CD4-positive, alpha-beta T cell treated with Interleukin-10 for 1 hour (primary cell): ENCODE measurements at regions not wholly inside any gene's neighbourhood (a gene's known extent, or its start where the extent isn't known, plus 50 kb on each side); places are given as distances from the start of the nearest gene placed in this dataset.
"Not testable (repeated sequence)": the region's sequence is repeated elsewhere in the genome, so short reads cannot be mapped to it uniquely, and the experiment has no call there.

Source experiments
- DNase-seq: peaks from one replicate; pipeline ENCODE4 v3.0.0-alpha.2; 2020

DNA sequence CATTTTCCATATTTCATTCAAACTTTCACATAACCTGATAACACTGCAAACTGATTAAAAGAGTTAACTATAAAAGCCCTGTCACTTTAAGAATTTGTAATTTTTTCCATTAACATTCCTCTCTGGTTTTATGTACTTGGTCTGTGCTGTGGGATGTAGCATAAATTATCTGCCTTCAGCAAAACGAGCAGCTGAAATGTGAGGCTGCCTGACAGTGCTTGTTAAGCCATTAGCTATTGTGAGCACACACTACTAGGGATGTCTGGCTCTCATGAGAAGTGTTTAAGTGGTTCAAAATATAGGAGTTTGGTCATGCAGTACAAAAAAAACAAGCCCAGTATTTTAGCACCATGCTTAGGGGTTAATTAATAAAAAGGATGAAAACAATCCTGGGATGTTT, 63.0 kb downstream of the HOXA1 start:
- no peak for DNase-seq

DNA sequence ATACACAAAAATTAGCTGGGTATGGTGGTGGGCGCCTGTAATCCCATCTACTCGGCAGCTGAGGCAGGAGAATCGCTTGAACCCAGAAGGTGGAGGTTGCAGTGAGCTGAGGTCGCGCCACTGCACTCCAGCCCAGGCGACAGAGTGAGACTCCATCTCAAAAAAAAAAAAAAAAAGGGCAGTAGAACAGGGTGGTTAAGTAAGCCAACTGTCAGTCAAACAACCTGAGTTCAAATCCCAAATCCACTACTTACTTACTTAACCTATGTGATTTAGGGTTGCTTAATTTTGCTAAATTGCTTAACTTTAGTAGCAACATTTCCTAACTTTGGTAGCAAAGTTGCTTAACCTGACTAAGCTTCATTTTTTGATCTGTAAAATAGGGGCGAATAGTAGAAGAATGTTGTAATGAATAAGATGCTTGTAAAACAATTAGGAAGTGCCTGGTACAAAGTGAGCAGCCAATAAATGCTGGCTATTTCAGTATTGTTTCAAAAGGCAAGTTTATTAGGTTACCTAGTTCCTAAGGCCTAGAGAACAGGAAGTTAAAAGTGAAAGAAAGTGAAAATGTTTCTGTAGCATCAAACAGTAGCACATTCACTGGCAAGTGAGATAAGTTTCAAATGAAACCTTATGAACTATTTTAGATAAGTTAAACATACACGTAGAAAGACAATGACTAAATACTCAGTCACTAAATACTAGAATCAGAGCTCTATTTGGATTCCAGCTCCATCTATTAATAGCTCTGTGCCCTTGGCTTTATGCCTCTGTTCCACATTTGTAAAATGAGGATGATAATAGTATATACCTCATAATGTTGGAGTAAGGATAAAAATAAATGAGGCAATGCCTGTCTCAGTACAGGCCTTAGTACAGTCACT, 64.3 kb downstream of the HOXA1 start:
- peak; percentile 17 for DNase-seq

DNA sequence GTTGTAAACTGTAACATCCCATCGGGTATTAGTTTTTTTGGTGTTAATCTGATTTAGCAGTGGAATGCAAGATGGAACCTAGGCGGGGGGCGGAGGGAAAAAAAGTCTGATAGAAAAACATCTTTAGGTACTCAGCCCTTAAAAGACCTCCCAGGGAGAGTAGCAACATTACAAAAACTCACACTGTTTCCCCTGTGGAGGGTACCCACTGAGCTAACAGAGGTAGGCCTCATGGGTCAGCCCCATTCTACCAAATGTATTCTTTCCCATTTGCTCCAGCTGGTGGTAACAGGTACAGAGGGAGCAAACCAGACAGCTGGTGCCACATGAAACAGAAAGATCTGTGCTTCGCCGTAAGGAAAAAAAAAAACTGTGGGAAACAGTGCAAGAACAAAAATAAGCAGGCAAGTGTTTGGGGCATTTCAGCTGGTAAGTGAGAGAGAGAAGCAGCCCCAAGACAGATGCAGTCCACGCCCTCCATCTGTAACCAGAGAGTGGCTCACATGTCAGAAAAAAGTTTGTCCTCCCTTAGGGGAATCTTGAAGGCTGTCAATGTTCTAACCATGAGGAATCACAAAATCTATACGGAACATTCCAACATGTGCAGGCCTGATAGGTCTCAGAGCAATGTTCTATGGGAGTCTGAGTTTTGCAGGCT, 65.3 kb downstream of the HOXA1 start:
- no peak for DNase-seq

DNA sequence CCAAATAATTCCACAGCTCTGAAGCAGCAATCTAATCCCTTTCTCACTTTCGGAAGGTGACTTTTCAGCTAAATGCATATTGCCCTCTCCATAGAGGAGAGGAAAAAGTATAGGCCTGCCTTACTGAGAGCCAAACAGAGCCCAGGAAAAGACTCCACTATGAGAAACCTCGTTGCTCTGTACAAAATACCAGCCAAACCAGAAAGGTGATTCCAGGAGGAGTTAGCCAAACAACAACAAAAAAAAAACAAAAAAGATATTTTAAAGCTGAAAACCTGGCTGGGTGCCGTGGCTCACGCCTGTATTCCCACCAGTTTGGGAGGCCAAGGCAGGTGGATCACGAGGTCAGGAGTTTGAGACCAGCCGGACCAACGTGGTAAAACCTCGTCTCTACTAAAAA, 70.5 kb downstream of the HOXA1 start:
- no peak for DNase-seq

DNA sequence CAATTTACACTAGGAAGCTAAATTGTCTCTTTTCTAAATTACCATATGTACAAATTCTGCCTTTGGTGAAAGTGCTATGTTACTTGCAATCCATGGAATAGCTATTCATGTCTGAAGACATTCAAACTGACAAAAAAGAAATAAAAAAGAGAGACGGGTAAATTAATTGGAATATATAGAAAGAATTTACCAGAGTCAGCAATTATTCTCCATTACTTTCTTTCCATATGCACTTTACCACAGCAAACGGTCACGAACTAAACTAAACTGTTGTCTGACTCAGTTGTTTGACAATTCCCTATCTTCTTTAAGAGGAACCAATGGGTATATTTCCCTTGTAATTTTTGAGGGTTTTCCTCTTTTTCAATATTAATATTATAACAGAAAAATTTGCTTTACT, 85.7 kb downstream of the HOXA1 start:
- DNase-seq = no peak

DNA sequence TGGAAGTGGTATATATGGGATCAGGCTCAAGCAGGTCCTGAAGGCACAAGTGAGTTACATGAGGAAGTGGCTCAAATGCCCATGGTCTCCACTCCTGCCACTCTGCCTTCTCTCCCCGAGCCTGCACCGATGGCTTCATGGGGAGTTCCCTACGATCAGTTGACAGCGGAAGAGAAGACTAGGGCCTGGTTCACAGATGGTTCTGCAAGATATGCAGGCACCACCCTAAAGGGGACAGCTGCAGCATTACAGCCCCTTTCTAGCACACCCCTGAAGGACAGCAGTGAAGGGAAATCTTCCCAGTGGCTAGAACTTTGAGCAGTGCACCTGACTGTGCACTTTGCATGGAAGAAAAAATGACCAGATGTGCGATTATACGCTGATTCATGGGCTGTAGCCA, 95.3 kb downstream of the HOXA1 start:
- no peak for DNase-seq

DNA sequence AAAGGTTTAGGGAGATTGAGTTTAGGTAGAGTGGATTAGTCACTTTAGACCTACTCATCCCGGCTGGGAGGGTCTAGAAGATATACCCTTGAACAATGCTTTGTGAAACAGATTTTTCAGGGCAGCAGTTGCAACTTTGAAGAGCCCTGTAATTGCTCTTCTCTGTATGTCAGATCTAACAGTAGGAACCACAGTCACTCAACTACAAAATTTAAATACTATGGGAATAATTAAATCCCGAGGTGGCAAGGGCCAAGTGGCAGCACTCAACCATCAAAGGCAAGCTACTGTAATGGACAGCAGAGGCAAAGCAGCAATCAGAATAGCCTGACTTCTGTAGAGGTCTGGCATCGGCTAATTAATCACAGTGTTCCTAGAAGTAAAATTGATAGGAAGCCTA, 97.5 kb downstream of the HOXA1 start:
- not testable (repeated sequence) for DNase-seq

DNA sequence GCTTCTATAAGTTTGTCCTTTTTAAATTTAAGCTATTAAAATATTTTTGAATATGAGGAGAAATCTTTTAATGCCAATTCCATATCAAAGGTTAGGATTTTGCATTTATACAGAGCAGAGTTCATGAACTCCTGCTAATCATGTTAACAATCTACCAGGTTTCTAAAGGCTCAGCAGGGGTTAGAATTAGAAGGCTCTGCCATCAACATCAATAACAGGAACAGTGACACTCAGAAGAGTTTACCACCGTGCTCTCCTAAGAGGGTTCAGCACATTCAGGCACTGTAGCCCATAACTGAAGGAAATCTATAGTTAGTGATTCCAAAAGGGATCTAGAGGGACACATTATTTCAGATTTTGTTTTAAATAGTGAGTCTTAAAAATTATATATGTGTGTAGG, 100.1 kb downstream of the HOXA1 start:
- DNase-seq = no peak

DNA sequence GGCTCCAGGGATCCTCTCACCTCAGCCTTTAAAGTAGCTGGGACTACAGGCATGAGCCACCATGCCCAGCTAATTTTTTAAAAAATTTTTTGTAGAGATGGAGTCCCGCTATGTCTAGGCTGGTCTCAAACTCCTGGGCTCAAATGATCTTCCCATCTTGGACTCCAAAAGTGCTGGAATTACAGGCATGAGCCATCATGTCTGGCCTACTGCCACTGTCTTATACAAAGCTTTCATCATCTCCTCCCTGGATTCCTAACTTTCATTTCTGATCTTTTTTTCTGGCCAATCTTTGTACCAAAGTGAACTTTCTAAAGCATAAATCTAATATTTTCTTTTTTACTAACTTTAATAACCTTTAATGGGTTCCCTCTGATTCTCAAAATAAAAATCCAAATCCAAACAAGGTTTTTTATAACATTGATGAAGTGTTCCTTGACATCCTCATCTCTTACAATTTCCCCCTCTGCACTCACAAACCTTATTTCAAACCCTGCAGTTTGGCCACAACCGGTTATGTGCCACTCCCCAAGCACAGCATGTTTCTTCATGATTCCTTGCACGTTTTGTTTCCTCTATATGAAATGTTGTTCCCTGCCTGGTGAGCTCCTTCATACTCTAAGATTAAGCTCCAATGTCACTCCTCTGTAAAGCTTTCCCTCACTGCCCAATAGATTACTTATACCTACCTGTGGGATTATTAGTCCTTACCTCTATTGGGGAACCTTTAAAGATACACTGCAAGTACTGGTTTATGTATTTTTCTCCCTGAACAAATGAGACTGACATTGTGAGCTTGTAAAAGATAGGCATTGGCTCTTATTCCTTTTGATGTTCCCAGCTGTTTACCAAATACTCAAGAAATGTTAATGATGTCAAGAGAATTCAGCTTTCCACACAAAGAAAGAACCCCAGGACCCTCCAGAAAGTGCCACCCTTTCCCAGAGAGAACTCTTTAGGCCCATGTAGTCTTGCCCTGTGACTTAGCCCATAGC, 101.7 kb downstream of the HOXA1 start:
- no peak for DNase-seq

DNA sequence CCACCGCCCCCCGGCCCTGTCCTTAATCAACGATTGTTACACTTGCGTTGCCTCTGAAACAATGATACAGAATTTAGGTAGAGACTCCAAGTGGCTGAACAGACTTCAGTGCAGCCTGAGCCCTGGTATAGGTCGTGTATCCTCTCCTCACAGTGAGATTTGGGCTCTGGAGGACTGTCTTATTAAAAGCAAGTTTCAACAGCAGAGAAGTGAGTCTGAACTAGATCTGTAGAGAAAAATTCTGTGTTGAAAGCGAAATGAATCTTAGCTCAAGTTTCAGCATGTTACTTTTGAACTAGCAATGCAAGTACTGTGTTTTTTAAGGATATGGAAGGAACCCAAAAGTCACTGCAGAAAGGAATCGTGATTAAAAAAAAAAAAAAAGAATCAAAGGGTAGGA, 103.1 kb downstream of the HOXA1 start:
- no peak for DNase-seq

DNA sequence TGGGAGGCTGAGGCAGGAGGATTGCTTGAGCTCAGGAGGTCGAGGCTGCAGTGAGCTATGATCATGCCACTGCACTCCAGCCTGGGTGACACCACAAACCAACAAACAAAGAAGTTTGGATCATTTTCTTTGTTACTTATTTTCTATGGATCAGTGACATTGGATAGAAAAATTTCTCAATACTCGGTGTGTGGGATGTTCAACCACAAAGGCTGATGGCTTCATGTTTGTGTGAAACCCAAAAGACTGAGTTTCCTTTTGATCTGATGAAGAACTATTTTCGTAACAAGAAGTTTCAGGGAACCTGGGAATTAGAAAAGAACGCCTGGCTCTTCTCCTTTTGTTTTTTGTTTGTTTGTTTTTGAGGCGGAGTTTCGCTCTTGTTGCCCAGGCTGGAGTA, 104.0 kb downstream of the HOXA1 start:
- DNase-seq = no peak

DNA sequence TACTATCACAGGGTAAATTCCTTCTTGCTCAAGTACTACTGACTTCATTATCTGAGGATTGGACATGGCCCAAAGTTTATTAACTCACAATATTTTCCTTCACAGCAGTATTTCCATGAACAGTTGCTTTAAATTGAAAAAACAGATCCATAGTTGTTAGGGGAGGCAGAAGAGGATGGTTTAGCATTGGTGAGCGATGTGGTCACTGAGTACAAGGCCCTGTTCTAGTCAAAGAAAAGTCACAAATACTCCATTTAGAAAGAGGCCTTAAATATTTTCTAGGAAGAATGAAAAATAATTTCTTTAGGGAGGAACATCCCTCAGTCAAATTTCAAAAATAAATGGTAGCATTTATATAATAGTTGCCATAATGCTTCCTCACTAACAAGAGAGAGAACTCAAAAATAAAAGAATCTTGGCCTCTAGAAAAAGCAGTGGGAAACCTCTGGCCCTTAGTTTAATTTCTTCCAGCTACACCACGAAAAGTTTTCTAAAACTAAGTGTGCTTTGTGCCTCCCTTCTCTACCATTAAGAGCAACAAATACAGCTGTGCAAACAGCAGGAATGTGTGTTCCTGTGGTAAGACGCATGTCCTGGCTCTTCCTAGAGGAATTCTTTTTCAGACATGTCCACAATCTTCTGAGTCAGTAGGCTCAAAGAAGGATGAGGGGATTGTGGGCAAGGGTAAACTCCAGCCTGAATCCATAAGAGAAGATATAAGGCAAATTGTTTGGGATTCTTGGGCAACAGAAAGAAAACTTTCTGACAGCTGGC, 105.7 kb downstream of the HOXA1 start:
- DNase-seq = no peak

DNA sequence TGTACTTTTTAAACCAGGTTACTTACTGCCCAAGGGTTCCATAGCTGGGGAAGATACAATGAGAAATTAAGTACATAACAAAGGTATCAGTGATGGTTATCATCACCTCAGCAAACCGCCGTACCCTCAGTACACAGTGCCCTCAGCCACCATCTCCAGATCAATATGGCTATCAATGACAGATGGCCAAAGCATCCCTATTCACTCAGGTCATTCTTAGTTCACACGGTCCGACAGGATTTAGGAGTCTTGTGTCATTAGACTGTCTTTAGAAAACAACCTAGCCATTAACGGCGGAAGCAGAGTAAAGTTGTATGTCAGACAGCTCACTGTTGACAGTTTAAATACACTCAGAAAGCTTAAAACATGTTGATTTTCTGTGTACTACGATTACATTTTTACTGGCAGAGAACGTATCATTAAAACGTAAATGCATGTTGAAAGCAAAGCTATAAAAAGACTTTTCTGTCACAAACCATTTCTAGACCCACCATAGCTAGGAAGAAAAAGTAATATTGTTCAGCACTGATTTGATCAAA, 106.9 kb downstream of the HOXA1 start:
- DNase-seq = no peak

DNA sequence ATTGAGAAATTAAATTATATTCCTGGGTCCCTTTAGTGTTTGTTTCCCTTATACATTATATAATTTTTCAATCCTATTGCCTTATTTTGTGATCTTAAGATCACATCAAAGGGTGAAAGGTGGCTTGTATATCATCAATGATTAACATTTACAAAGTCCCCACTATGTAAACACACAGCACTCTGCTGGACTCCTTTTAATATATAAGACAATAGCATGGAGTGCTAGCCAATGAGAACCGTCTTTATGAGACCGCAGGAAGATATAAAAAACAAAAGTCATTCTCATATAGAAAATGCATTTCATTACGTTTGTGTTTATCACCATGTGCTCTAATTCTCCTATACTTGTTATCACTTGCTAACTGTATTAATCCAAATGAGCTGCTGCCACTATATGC, 108.5 kb downstream of the HOXA1 start:
- DNase-seq = no peak

DNA sequence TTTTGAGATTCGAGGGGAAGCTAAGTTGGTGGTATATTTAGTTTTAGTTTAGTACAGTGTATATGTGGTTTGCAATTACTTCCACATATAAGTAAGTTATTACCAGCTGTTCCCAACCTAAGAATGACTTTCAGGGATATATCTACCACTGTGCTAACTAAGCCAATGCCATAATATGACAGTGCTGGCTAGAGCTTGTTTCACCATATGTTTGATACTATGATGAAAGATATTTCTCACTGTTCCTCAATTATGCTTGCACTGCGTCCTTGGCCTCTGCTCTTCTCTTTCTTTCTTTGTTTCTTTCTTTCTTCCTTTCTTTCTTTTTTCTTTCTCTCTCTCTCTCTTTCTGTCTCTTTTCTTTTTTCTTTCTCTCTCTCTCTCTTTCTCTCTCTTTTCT, 113.8 kb upstream of the SKAP2 start:
- DNase-seq = no peak

DNA sequence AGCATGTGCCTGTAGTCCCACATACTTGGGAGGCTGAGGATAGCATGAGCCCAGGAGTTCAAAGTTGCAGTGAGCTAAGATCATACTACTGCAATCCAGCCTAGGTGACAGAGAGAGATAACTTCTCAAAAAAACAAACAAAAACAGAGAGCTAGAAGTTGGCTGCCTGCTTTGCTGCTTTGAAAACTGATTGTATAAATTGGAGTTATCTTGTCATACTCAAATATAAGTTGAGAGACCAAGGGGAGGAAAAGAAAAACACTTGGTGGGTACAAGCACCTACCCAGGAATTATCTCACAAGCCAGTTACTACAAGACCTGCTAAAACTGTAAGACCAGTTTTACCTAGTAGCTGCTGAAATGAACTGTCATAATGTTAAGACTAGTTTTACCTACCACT, 112.5 kb upstream of the SKAP2 start:
- DNase-seq = no peak

DNA sequence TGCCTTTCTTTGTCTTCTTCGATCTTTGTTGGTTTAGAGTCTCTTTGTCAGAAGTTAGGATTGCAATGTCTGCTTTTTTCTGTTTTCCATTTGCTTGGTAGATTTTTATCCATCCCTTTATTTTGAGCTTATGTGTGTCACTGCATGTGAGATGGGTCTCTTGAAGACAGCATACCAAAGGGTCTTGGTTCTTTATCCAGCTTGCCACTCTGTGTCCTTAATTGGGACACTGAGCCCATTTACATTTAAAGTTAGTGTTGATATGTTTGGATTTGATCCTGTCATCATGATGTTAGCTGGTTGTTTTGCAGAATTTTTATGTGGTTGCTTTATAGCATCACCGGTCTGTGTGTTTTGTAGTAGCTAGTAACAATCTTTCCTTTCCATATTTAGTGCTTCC, 107.5 kb upstream of the SKAP2 start:
- DNase-seq = not testable (repeated sequence)

DNA sequence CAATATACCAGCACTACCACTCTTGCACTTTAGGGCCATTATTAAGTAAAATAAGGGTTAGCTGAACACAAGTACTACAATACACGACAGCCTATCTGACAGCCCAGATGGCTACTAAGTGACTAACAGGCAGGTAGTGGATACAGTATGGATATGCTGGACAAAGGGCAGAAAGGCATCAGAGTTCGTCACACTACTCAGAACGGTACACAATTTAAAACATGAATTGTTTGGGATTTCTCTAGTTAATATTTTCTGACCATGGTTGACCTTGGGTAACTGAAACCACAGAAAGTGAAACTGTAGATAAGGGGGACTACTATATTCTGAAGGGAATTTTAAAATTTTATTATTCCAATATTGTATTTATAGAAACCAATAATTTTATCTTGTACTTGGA, 101.3 kb upstream of the SKAP2 start:
- DNase-seq = no peak

DNA sequence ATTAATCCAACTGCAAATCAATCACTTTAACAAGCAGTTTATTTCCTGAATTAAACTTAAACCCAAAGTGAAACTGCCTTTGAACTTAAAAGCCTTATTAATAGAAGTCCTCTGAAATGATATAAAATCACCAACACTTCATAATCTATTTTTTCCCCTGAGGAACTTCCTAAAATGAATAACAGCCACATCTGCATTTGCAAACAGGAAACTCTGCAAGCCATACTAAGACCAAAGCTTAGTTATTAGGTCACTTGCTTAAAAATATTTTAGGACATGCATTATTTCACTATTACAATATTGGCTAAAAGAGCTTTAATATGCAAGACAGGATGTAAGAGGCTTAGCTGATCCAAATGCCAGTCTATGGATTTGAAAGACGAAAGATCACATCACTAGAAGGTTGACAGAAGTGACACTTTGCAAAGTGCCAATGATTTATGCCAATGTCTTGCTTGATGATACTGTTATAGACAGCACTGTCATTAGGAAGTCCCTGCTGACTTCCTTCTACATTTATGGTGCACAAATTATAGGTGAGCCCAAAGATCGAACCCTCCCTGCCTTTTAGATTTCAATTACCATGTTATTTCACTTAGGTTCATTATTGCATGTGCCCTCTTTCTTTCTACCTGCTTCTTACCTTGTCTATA, 99.9 kb upstream of the SKAP2 start:
- no peak for DNase-seq

DNA sequence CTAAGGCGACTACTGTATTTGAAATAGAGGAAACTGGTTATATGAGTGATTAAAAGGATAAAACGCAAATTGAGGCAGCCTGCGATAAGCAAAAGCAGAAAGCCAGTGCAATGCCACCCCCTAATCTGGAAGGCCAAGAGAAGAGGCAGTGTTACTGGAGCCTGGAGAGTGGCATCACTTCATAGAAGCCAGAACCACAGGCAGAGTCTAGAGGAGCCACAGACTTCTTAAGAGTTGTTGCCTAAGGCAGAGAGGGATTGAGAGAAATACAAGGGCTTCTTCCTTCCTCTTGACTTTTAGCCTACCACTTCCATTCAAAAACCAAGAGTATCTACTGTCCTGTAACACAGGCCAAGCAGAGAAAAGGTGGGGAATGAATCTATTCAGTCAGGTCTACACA, 94.9 kb upstream of the SKAP2 start:
- no peak for DNase-seq

DNA sequence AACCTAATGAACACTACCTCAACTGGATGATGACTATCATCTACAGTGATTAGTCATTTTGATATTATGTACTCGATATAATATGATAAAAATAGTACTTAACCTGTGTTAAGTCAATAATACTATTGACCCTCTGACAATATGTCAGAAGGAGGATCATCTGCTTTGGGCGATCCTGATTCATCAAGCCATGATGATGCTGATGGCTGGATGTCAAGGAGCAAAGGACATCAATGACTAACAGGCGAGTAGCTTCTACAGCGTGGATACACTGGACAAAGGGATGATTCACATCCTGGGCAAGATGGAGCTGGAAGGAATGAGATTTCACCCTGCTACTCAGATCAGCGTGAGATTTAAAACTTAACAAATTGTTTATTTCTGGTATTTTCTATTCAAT, 94.4 kb upstream of the SKAP2 start:
- no peak for DNase-seq

DNA sequence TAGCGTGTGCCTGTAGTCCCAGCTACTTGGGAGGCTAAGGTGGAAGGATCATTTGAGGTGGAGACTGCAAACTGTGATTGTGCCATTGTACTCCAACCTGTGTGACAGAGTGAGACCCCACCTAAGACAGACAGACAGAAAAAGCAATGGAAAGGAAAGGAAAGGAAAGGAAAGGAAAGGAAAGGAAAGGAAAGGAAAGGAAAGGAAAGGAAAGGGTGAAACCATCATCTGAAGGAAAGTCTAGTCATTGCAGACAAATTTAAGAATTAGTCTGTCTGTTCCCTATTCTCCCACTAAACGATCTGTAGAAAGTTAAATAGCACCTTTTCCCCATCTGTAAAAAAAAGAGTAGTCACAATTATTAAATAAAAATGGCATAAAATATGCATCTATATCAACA, 91.1 kb upstream of the SKAP2 start:
- DNase-seq = no peak
